ENCODE measurements at regions not wholly inside any gene's neighbourhood (a gene's known extent, or its start where the extent isn't known, plus 50 kb on each side); places are given as distances from the start of the nearest gene placed in this dataset.
"Not testable (repeated sequence)": the region's sequence is repeated elsewhere in the genome, so short reads cannot be mapped to it uniquely, and the experiment has no call there.

DNA sequence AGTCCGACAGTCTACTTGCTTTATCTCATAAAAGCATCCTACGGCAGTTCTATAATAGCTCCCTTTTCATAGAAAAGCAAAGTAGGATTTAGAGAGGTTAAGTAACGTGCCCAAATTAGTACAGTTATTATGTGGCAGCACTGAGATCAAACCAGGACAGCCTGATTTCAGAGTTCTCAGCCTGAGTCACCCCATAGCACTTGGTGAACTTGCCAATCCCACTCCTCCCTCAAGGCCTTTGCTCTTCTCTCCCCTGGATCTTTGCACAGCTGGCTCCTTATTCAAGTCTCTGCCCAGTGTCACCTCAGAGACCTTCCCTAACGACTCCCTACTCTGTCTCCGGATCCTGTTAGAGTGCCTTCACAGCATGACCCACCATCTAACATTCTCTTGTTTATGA lies 438.0 kb upstream of the NFE2L3 start:
- DNase-seq (ENCODE audit: low read depth): no peak

- no peak for DNase-seq (ENCODE audit: low read depth)
These were observed 435.6 kb upstream of the NFE2L3 start for GRCh38 chr7:25716421-25716820.

DNA sequence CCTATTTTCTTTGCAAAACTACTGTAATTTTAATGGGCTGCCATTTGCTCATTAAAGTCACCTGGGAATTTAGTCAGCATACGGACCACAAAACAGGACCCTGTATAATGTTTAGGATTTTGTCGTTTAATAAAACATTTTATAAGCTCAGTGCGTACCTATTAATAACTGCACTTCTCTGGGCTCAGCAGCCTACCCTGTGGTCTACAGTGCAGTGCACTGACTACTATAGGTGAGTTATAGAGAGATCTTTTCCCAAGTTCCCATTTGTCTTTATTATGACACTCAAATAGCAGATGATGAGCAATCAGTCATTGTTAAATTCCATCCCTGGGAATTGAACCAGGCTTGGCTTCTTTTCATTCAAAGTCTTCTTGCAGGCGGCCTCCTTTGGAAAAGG lies 433.4 kb upstream of the NFE2L3 start:
- DNase-seq (ENCODE audit: low read depth): no peak

DNA sequence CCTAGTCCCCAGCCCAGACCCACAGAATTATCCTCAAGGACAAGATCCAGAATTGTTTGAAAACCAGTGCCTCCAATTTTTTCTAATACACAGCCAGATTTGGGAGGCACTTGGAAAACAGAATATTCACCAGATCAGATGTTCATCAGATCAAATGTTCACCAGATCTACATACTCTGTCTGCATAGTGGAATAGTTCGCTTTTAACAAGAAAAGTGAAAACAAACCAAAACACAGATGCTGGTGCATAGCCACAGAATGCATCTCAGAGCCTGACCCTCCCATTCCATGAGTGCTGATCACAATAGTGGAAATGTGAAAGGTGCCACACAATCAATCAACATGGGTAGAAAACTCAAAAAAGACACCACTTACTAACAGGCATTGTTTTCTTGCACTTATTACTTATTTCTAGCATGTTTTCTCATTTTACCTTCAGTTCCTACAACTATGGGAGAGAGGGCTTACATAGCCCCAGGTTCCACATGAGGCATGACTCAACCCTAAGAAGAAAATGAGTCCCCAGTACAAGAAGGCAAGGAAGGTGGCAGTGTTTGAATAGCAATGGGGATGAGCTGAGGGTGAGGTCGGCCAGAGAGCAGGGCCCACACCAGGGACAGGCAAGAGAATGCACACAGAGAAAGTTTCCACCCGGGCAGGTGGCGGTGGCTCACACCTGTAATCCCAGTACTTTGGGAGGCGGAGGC lies 432.7 kb upstream of the NFE2L3 start:
- DNase-seq (ENCODE audit: low read depth): no peak

- DNase-seq (ENCODE audit: low read depth): no peak
These were observed 431.6 kb upstream of the NFE2L3 start for GRCh38 chr7:25720427-25720826.

DNA sequence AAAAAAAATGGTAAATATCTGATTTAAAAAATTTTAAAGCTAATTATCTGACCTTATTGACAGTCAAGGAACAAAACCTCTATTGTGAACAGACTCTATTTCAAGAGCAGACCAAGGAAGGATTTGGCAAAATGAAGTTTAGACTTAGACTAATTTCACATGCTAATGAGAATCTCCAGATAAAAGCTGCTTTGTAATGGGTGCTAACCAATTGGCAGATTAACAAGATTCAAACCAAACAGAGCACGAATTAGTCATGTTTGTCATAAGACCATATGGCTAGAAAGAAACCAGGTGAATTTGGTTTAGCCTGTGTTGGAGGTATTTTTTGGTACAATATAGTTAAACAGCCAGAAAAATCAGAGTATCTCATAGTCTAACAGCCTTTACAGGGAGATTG lies 429.1 kb upstream of the NFE2L3 start:
- DNase-seq (ENCODE audit: low read depth): no peak

DNA sequence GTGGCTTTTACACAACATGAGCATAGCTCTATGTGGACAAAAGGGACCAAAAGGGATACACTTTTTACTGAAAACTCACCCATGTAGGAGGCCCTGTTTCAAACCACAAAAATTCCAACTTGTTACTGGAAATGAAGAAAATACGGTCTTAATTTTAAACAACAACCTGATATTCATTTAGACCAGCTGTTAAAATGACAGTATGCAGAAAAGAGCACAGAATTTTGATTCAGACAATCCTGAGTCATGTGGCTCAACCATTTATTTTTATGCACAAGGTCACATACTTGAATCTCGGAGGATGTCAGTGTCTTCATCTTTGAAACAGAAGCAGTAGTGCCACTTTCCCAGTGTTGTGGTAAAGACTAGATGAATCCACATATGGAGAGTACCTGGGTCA lies 426.5 kb upstream of the NFE2L3 start:
- DNase-seq (ENCODE audit: low read depth): no peak

- no peak for DNase-seq (ENCODE audit: low read depth)
These were observed 425.7 kb upstream of the NFE2L3 start for GRCh38 chr7:25726170-25726780.

- DNase-seq (ENCODE audit: low read depth): no peak
These were observed 425.2 kb upstream of the NFE2L3 start for GRCh38 chr7:25726781-25727311.

DNA sequence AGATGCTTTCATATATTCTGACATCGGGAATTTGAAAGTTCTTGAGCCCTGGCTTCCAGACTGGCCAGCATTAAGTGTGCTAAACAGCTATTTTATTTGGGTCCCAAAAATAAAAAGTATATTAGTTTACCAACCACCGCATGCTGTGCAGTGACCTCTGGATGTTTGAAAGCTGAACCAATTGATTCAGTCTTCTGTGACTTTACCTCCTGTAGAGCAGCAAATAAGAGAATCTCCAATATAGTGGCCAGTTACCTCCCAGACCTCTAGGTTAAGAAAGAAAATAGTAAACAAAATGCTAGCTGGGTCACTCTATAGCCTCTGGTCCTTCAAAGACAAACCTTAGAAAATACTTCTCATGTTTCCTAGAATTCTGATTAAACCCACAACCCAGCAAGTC lies 424.6 kb upstream of the NFE2L3 start:
- no peak for DNase-seq (ENCODE audit: low read depth)

DNA sequence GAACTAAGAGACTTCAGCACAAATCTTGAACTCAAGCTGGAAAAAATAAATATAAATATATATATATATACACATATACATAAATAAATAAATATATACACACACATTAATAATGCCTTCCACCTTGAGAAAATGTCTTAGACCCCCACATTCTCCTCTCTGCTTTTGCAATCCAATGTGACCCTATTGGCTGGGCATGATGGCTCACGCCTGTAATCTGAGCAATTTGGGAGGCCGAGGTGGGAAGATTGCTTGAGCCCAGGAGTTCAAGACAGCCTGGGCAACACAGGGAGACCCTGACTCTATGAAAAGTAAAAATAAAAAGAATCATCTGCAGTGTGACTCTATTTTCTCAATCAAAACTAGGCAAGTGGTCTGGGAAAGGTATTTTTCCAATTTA lies 424.1 kb upstream of the NFE2L3 start:
- DNase-seq (ENCODE audit: low read depth): no peak

DNA sequence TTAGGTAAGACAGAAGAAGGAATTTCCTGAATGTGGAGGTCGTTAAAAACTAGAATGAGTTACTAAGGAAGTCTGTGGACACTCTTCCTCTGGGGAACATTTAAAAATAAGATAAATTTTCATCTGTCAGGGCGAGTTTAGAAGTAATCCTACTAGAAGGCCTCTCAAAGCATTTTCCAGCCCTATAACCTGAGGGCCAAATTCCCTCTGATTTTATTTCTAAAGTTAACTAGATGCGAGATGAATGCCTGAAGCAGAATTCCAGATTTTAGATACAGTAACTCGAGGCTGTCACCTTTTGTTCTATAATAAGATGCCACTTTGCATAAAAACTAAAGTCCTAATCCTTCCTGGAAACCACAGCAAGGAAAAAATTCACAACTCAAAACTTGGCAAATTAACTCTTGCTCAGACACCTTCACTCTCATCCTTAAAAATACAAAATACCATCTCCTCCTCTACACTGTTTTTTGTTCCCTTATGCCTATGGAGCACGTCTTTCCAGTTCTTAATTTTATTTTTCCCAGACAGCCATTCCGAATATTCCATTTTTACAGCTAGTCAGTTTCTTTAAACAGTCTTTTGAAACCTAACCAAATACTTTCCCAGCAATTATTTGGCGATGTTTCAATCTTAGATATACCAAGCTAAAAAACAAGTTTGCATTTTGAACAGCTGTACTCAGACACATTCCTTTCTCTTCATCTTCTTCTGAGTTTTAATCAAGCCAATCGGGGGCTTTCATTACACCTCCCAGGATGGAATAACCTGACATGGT lies 420.7 kb upstream of the NFE2L3 start:
- no peak for DNase-seq (ENCODE audit: low read depth)

DNA sequence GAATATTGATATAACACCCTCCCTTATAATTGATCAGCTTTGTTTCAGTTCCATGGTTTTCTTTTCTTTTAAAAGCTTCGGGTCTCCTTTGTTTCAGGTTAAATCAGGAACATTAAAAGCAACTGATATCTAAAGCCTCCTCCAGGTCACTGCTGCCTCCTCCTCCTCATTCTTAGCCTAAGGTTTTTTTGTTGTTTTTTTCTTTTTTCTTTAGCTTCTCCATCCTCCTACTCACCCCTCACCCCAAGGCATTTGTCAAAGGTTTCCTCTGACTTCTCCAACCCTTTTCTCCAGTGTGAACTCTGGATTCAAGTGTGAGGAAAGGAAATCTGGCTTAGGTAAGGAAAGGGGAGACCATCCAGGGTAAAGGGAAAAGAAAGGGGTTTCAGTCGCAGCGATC lies 420.2 kb upstream of the NFE2L3 start:
- no peak for DNase-seq (ENCODE audit: low read depth)

- DNase-seq (ENCODE audit: low read depth): no peak
These were observed 419.2 kb upstream of the NFE2L3 start for GRCh38 chr7:25732766-25733217.

DNA sequence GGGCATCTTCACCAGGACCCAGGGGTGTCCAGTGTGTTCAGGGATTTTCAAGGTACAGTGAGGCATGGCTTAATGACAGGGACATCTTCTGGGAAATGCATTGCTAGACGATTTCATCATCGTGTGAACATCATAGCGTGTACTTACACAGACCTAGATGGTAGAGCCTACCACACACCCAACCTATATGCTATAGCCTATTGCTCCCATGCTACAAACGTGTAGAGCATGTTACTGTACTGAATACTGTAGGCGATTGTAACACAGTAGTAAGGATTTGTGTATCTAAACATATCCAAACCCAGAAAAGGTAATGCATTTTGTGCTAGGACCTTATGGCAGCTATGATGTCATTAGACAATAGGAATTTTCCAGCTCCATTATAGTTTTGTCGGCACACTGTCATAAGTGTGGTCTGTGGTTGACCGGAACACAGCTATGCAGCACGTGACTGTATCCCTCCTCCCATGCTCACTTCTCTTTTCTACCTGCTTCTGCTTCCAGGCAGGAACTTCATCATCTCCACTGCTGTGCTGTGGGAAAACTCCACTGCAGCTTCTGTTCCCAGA lies 416.2 kb upstream of the NFE2L3 start:
- DNase-seq (ENCODE audit: low read depth): no peak

DNA sequence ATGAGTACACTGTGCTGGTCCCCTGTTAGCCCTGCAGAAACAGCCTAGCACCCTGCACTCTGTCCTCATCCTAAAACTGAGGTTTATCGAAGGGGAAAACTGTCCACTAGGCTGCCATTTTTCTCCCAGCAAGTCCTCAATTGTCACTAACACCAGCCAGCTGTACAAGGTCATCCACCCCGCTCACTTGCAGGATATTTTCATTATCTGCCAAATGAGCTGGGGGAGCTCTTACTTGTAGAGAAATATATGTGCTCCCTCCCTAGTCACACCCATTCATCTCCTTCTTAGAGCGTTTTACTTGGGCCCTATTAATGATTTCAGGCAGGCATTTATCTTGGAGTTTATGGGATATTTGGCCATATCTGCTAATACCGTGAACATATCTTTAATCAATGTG lies 413.5 kb upstream of the NFE2L3 start:
- no peak for DNase-seq (ENCODE audit: low read depth)

DNA sequence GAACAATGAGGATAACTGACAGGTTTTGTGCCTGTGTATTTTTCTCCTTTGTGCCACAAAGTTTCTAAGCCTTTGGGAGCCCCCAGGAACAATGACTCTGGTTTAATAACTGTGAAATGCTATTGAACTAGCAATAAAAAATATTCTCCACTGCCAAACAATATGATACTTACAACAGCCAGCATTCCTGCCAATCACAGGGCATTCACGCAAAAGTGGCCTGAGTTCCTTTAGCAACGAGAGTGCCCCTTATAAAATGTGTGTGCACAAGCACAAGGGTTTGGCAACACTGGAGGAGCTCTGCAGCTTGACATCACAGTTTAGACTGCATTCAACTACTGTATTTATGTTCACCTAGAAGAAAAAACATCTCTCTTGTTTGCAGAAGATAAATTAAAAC lies 412.9 kb upstream of the NFE2L3 start:
- DNase-seq (ENCODE audit: low read depth): no peak

GRCh38 chr7:25742316-25742715 lies 409.7 kb upstream of the NFE2L3 start:
- no peak for DNase-seq (ENCODE audit: low read depth)

- DNase-seq (ENCODE audit: low read depth): not testable (repeated sequence)
These were observed 408.1 kb upstream of the NFE2L3 start for GRCh38 chr7:25743670-25744451.

- DNase-seq (ENCODE audit: low read depth): no peak
These were observed 401.1 kb upstream of the NFE2L3 start for GRCh38 chr7:25750744-25751508.

DNA sequence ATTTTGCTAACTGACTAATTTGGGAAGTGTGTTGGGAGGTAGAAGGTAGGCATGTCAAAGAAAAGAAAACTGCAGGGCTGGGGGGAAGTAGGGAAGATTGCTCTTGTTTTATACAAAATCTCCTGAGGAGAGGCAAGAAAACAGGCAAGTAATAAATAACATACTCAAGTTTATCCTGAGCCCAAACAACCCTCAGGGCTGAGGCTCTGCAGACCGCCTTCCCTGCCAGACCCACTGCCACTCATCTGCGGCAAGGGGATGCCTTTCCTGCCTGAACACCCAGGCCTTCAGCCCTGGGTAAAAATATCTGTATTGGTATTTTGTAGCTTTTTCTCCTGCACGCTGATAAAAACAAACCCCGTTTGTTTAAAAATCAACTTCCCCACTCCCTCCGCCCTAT lies 399.8 kb upstream of the NFE2L3 start:
- no peak for DNase-seq (ENCODE audit: low read depth)

All from stimulated activated CD8-positive, alpha-beta memory T cell treated with anti-CD3 and anti-CD28 coated beads, Interleukin-12 subunit alpha, Interleukin-12 subunit beta, amount 100 ng/mL, for 4 hours (primary cell).